GM18870 (cell line): ENCODE measurements at regions not wholly inside any gene's neighbourhood (a gene's known extent, or its start where the extent isn't known, plus 50 kb on each side); places are given as distances from the start of the nearest gene placed in this dataset.
"Not testable (repeated sequence)": the region's sequence is repeated elsewhere in the genome, so short reads cannot be mapped to it uniquely, and the experiment has no call there.

Experiments used
- ATAC-seq: cut with Tn5 transposase; IDR thresholded peaks from one replicate; pipeline ENCODE4 v1.9.1; 2021; ENCODE audit warnings: moderate library complexity; ENCODE audit not compliant: unreplicated experiment

DNA sequence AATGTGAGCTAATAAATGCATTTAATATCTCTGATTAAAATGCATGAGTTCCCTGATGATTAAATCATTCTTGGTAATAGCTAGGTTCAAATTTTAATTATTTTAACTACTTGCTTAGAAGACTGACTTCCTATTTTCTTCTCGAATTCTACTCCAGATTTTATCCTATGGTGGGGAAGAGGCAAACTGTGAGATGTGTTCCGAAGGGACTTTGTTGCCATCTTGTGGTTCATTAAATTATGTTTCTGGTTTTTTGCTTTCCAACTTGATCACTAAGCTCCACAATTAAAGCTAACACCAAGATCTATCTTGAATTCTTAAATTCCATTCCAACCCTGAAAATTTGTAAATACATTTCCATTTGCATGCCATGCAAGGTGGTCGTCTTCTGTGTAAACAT, 538.4 kb upstream of the PCDH20 start:
- no peak for ATAC-seq

DNA sequence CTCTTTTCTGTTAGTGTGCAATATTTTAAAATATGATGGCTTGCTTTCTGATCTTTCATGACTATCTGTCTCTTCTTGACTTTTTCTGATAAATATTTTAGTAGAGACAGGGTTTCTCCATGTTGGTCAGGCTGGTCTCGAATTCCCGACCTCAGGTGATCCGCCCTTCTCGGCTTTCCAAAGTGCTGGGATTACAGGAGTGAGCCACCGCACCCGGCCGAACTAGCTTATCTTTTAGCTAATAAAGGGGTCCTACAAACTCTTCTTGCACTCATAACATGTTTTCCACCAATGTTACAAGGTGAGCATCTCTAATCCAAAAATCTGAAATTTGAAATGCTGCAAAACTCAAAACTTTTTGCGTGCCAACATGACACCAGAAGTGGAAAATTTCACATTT, 535.2 kb upstream of the PCDH20 start:
- ATAC-seq = no peak

DNA sequence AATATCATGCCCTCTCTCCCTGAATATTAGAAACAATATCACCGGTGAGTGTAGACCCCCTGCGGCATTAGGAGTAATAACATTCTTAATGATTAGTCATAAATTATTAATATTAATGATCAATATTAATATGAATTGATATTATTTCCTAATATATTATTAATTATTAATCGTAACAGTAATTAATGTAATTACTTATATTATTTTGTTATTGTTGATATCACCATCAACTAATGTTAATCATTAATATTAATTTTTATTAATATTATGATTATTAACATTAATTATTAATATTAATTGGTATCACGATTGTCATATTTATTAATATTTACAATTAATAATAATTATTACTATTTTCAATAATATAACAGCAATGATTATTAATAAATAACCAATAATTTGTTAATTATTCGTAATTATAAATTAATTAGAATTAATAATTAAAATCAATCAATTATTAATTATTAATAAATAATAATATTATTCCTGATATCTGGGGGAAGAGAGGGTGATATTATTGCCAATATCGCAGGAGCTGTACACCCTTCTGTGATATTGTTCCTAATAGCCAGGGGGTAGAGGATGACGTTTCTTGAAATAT, 528.8 kb upstream of the PCDH20 start:
- ATAC-seq = no peak

DNA sequence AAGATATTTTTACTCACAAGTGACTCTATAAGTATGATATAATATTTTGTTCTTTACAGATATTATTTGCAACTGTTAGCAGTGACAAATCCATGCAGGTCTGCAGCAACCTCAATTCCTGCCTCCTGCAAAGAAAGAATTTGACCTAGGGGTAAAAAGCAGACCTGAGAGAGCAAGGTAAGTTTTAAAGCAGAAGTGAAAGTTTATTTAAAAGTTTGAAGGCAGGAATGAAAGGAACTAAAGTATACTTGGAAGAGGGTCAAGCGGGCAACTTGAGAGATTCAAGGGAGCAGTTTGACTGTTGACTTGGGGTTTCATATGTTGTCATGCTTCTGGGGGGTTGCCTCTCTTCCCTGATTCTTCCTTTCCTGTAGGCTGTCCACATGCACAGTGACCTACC, 520.1 kb upstream of the PCDH20 start:
- no peak for ATAC-seq

DNA sequence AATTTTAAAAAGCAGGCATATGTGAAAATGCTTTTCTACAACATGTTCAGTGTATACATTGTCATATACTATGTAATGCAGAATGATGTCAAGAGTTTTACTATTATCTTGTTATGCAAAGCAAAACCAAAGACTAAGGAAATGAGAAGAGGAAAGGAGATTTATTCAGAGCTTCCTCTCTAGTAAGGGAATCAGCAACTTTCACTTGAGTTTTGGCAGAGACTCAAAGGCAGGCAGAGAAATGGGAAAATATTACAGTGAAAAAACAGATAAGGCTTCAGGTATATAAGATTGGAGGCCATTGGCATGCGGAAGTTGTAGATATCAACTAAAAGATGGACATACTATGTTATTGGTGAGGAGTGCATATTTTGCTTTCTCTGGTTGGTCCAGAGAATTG, 512.0 kb upstream of the PCDH20 start:
- ATAC-seq = no peak

DNA sequence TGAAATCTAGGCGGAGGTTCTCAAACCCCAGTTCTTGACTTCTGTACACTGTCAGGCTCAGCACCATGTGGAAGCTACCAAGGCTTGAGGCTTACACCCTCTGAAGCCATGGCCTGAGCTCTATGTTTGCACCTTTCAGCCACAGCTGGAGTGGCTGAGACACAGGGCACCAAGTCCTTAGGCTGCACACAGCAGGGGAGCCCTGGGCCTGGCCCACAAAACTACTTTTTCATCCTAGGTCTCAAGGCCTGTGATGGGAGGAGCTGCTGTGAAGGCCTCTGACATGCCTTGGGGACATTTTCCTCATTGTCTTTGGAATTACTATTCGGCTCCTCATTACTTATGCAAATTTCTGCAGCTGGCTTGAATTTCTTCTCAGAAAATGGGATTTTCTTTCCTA, 503.2 kb upstream of the PCDH20 start:
- no peak for ATAC-seq

DNA sequence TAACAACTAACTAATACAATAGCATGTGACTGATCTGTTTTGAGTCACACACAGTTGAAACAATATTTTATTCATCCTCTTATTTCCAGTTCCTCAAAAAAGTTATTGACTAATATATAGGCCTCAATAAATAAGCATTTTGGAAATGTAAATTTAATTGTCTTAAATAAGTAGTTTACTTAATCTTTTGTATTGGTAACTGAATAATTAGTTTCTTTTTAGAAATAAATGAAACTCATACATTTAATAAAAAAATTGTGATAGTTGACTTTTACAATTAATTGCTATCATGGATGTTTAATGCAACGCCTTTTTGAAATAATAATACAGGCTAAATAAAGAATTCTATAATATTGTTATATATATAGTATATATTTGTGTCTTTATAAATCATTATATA, 500.8 kb upstream of the PCDH20 start:
- ATAC-seq = no peak

DNA sequence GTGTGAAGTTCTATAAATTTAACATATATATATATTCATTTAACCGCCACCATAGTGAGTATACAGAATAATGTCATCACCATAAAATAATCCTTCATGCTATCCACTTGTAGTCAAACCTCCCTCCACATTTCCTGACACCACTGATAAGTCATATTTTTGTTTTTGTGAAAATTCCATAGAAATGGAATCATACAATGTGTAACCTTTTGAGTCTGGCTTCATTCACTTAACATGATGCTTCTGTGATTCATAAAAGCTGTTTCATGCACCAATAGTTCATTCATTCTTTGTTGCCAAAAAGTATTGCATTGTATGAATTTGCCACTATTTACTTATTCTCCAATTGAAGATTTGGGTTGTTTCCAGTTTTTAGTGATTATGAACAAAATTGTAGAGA, 497.5 kb upstream of the PCDH20 start:
- no peak for ATAC-seq

DNA sequence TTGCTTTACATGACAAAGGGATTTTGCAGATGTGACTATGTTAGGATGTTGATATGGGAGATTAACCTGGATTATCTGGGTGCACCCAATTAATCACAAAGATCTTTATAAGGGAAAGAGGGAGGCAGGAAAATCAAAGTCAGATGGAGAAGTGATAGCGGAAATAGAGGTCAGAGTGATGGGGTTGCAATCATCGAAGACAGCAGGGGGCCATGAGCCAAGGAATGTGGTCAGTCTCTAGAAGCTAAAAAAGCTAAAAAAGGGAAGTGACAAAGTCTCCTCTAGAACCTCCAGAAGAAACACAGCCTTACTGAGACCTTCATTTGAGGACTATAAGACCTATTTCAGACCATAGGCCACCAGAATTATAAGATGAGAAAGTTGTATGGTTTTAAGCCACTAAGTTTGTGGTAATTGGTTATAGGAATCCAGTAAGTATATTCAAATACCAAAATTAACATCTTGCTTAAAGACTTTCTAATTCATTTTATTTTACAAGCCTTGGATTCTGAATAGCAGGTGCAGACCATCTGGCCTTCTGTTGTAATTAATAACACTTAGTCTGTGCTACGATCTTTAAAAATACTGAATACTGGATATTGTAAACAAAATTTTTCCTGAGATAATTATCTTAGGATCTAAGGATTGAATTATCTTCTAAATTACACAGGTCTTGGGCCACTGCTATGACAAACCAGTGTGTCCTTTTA, 493.4 kb upstream of the PCDH20 start:
- no peak for ATAC-seq

DNA sequence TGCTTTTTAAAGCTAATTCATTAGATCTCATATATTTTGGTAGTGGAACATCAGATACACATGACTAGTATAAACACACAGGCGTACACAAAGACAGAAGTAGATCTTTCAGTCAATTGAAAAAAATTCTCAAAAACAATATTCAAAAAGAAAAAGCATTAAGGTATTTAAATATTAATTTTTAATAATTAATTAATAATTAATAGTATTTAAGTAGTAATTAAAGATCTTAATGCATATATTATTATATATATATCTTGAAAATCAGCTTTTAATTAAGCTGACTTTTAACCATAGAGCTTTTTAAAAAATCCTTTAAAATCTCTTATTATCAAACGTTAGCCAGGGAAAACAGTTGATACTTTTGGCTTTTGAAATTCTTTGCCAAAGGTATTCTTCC, 489.4 kb upstream of the PCDH20 start:
- no peak for ATAC-seq

DNA sequence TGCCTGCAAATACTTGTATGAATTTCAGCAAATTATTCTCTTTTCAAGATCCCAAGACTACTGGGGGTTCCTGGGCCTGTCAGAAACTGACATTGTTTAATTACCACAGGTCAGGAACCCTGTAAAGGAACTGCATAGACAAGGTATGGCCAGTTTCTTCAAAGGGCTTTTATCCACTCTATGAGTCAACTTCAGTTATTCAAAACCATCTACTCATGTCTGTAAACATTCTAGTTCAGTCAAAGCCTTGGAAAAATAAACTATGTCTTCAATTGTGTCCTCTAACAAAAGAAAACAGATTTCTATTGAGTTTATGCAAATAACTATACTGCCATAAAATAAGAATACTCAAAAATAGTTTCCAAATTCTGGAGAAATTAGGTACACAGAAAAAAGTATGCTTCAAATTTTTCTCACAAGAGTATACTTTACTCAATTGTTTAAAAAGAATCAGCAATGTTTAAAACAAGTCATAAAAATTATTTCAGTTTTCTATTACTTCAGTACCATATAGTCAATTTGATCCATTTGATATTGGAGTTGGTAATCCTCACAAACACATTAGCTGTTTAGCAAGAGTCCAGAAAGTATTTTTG, 486.4 kb upstream of the PCDH20 start:
- no peak for ATAC-seq

DNA sequence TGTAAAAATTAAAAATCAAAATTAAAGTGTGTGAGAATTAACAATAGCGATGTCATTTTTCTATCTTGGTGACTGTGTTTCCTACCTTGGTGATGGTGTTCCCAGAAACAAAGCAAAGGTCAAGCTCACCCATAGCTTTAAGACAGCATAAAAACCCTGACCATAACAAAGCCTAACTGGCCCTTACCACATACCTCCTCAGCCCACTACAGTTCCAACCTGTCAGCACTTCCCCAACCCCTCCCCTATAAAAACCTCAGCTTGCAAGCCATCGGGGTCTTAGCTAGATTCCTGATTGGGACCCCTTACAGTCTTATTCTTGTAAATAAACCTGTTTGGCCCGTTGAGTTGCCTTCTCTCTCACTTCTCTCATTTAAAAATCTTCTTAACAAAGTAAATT, 484.4 kb upstream of the PCDH20 start:
- no peak for ATAC-seq

DNA sequence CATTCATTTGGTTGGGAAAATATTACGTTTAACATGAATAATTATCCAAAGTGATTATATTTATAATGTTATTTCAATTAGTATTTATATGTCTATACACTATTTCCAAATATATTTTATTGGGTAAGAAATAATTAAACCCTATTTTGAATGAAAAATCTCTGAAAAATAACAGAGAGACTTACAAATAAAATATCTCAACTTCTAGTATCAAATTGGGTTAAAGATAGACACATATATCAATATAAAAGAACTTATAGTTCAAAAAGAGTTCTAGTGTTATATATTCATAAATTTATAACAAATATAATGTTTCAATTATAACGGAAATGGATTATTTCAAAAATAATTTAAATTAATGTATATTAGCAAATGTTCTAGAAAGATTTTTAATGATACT, 482.6 kb upstream of the PCDH20 start:
- ATAC-seq = no peak

DNA sequence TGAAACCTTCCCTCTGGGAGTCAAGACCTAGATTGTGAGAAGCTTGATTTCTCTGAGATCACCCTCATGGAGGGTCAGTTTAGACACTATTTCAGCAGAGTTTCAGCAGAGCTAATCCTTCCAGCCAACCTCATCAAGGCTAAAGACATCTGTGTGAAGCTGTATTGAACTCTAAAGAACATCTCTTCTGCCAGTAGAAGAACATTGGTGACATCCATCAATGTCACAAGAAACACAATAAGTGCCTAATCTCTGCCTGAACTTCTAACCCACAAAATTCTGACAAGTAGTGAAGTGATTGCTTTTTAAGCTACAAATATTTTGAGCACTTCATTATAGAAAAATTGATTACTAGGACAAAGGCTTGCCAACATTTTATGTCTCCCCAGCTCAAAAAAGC, 475.8 kb upstream of the PCDH20 start:
- no peak for ATAC-seq

DNA sequence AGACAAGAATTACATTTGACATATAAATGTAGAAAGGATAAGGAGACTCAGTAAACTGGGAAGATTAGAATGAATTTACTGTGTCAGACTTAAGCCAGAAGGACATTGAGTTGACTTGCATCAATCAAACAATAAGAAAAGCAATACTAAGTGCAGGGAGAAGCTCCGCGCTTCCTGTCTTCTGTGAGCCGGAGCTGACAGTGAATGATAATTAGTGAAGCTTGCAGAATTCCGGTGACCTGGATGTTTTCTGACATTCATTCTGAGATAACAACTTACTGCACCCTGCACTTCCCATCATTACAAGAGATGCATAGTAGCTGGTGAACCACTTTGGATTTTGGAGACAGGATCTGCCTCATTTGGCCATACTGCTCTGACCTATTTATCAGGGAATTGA, 469.2 kb upstream of the PCDH20 start:
- ATAC-seq = no peak

DNA sequence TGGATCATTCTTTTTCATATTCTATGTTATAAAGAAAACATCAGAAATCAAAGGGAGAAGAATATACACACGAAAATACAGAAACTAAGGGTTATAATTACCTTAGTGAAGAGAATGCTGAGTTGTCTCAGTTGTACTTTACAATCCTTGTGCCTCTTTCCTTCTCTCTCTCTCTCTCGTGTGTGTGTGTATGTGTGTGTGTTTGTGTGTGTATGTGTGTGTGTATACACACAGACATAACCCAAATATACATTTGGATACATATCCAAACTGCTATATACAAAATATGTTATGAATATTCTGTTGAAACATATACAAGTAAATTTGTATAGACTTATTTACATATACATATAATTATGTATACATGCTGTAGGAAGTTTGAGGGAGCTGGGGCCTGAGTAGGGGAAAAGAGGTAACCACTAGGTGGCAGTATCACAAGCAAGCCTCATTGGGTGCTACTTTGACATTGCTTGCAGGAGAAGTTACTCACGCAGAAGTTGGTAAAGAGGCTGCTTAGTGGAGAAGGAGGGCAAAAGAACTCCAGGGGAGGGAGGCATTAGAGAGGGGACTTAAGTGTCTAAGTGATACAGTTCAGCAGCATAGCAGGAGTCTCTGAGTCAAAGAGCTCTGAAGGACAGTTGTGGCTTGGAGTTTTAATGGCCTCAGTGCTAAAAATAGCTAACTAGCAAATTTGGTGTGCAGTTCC, 465.1 kb upstream of the PCDH20 start:
- peak; percentile 58 for ATAC-seq

DNA sequence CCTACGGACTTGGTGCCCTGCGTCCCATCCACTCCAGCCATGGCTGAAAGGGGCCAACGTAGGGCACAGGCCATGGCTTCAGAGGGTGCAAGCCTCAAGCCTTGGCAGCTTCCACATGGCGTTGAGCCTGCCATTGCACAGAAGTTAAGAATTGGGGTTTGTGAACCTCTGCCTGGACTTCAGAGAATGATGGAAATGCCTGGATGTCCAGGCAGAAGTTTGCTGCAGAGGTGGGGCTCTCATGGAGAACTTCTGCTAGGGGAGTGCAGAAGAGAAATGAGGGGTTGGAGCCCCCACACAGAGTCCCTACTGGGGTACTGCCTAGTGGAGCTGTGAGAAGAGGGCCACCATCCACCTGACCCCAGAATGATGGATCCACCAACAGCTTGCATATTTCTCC, 462.9 kb upstream of the PCDH20 start:
- ATAC-seq = not testable (repeated sequence)

DNA sequence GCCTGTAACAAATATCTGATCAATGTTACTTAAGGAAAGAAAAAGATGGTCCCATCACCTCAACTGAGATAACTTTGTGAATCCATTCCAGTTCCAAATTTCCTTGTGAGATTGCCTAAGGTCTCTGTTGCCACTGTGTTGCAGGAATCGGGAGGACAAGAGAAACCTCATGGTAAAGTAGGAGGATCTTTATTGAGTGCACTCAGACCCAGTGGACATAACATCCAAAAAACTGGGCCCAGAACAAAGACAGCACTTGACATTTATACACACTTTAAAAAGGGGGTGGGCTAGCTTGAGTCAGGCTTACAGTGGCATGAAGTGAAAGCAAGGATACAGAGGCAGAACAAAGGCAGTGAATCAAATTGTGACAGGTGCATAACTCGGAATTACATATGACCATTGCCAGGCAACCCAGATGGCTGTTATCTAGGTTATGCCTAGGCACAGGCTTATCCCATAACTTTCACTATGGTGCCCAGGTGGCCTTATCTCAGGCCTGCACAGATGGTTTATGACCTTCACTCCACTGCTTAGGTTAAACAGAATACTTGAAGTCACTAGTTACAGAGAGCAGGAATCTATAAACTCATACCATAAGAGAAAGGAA, 459.4 kb upstream of the PCDH20 start:
- ATAC-seq = no peak

DNA sequence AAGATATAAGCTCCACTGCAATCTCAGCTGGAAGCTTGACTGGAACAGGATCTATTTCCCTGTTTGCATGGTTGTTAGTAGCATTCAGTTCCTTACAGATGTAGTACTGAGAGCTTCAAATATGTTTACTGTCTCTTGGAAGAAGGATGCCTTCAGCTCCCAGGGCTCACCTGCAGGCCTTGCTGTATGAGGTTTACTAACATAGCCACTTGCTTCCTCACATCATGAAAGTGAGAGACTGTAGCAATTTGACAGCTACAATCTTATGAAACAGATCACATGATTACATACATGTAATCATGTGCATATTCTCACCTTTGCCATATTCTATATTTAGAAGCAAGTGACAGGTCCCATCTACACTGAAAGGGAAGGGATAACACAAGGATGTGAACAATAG, 458.1 kb upstream of the PCDH20 start:
- no peak for ATAC-seq

DNA sequence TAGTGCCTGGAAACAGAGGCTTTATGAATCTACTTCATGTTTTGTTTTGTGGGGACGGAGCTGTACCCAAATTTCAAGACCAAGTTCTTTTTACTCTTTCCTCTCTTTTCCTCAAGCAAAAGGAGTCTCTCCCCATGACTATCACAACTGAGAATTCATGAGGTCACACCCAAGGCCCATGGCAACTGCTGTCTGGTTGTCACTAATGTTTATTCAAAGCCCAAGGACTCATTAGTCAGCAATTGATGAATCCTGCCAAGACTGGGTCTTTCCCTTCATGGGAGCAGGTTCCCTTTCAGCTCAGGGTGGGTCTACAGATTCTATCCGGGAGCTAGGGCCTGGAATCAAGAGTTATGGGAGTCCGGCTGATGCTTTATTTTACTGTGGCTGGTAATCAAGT, 441.5 kb upstream of the PCDH20 start:
- no peak for ATAC-seq

DNA sequence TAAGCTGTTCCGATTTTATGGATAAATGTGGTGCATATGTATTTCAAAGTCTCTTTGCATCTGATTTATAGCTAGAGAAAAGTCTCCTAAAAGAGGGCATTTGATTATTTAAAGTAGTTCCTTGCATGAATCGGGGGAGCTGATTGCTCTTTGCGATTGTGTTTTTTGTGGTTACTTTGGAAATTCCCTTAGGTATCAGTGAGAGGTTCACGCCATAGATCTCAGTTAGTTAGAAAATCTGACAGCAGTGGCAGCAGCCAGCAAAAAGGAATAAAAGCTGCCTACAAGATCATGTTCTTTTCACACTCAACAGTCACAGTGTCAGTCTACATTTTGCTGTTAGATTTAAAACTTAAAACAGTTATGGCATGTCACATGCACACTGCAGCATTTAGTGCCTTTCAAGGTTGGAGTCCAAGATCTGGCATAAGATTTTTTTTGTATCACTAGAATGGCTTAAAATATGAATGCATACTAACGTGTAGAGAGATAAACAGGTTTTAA, 436.5 kb upstream of the PCDH20 start:
- no peak for ATAC-seq
